ENCODE measurements at regions not wholly inside any gene's neighbourhood (a gene's known extent, or its start where the extent isn't known, plus 50 kb on each side); places are given as distances from the start of the nearest gene placed in this dataset.
"Not testable (repeated sequence)": the region's sequence is repeated elsewhere in the genome, so short reads cannot be mapped to it uniquely, and the experiment has no call there.

- no peak for DNase-seq
Observed at GRCh38 chr4:83758285-83758684, 222.4 kb downstream of the GPAT3 start.

DNA sequence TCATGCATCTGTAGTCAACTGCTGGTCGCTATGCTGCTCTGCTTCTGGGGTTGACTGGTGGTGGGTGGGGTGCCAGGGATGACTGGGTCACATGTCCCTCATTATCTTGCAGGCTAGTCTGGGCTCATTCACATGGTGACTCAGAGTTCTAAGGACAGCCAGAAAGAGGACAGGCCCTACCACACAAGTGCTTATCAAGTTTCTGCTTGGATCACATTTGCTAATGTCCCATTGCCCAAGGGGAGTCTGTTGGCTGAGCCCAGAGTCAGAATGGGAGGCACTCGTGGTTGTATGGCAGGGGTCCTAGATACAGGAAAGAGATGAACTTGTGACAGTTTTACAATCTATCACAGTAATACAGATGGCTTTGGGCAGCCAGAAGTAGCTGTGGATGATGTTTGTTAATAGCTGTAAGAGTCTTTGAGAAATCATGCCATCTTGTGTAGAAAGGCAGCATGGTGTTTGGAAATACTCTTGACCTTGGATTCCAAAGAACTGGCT, 221.3 kb downstream of the GPAT3 start:
- no peak for DNase-seq

- DNase-seq, result no peak
Observed at GRCh38 chr4:83753260-83753659, 217.4 kb downstream of the GPAT3 start.

GRCh38 chr4:83751336-83751949, 215.5 kb downstream of the GPAT3 start:
- no peak for DNase-seq

GRCh38 chr4:83748711-83749110, 212.8 kb downstream of the GPAT3 start:
- no peak for DNase-seq

GRCh38 chr4:83738895-83739294, 203.0 kb downstream of the GPAT3 start:
- DNase-seq, result no peak

DNA sequence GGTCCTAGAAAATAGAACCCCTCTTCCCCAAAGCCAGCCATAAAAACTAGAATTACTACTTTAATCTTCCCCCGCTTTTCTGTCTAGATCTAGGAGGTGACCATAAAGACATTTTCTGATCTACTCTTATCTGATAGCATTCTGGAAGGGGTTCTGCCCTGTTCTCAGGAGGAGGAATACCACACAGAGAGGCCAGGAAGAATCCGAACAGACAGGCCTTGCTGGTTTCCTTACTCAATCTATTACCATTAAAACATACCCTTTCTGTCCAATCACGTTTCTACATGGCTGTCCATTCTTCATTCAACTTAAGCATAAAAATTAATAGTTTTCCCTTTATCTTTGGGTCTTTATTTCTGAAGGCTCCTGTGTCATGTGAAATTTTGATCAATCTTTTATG, 198.7 kb downstream of the GPAT3 start:
- DNase-seq, result no peak

- DNase-seq, result no peak
Observed at GRCh38 chr4:83732114-83732635, 196.3 kb downstream of the GPAT3 start.

GRCh38 chr4:83731609-83732008, 195.7 kb downstream of the GPAT3 start:
- no peak for DNase-seq

DNA sequence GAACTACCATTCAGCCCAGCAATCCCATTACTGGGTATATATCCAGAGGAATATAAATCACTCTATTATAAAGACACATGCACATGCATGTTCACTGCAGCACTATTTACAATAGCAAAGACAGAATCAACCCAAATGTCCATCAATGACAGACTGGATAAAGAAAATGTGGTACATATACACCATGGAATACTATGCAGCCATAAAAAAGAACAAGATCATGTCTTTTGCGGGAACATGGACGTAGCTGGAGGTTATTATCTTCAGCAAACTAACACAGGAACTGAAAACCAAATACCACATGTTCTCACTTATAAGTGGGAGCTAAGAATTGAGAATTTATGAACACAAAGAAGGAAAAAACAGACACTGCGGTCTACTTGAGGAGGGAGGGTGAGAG, 195.1 kb downstream of the GPAT3 start:
- not testable (repeated sequence) for DNase-seq

- DNase-seq, result no peak
Observed at GRCh38 chr4:83728191-83728590, 192.3 kb downstream of the GPAT3 start.

DNA sequence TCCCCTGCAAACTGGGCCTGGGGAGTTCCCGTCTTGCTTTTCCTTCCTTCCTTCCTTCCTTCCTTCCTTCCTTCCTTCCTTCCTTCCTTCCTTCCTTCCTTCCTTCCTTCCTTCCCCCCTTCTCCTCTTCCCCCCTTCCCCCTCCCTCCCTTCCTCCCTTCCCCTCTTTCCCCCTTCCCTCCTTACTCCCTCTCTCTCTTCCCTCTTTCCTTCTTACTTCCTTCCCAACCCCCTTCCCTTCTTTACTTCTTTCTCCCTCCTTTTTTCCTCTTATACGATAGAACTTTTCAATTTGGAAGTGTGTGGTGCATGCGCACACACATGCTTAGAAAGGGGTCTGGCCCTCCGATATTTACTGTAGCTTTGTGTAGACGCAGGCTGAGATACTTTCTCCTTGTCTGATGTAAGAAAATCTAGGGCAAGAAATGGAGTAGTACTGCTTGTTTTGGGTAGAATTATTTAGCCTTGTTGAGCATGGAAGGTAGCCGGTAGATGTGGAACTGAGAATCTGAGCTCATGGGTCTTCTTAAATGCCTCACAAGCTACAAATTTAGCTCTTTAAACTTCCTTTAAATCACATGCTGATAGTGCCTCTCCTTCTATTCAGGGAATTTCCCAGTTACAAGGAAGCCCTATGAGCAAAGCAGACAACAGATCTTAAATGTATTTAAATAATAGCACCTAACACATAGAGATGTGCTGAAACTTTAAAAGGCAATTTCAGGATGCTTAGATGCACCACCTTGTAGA, 189.6 kb downstream of the GPAT3 start:
- DNase-seq, result no peak

GRCh38 chr4:83724485-83725335, 188.8 kb downstream of the GPAT3 start:
- DNase-seq, result no peak

DNA sequence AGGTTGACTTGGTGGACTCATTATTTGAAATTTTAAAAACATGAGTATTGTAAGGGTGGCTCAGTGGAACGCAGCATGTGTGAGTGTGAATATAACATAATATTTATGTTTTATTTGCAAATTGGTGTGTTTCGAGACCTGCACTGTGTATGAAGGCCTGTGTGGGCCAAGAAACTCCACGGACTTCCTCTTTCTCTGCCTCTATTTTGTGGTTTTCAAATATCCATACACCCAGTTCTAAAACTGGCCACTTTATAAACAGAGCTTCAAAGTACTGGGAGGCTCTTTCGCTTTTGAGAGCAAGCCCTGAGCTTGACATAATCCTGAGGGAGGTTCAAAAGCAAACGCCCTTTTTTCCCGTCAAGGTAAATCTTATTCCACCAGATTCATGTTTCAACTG, 187.7 kb downstream of the GPAT3 start:
- no peak for DNase-seq

DNA sequence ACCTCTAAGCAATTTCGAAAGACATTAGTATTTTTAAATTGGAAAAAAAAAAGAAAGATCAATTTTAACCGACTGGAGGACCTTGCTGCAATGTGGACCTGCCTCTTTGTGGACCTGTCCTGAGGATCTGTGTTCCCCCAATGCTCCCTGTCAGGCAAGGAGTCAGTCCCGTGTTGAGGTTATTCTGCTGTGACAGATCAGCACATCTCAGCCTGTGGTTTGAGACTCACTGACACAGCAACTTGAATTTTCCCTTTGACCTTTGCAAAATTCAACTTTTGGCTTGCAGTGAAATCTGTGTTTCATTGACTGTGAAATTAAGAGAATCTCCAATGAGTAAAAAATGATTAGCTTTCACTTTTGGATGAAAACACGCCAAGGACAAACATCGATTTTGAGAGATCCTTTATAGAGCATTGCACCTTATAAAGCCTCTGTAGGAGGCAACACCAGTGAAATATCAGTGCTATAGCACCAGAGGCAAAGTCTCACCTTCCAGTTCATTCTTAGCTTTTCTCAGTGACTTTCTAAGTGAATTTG, 186.9 kb downstream of the GPAT3 start:
- no peak for DNase-seq

GRCh38 chr4:83716874-83717273, 181.0 kb downstream of the GPAT3 start:
- no peak for DNase-seq

DNA sequence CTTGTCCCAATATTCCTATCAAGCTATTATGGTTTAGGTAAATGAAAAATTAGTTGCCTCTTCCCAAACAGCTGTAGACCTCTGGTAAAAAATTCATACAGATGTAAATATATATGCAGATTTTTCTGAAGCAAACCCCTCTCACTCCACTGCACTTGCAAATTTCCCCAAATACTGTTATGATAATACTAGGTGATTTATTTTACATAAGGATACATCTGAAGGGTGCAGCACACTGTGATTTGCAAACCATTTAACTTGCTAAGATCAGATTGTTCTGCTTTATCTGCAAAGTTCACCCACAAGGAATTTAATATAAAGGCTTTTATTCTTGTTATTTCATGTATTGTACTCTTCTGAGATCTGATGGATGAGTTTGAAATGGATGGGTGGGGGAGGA, 177.0 kb downstream of the GPAT3 start:
- no peak for DNase-seq

DNA sequence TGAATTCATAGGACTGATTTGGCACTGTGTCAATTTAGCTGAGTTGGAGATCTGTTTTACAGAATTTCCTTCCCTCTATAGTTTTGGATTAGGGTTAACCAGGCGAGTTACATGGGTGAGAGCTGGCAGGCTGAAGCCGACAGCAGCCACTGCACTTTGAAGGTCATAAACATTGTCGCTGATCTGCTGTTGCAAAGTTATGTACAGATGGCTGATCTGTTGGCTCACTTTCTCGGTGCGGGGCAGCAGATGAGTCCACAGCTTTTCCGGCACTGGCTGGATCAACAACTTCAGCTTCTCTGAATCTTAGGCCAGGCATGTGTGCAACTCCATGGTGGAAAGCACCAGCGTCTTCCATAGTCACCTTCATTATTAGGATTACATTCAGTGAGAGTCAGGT, 173.7 kb downstream of the GPAT3 start:
- DNase-seq, result no peak

DNA sequence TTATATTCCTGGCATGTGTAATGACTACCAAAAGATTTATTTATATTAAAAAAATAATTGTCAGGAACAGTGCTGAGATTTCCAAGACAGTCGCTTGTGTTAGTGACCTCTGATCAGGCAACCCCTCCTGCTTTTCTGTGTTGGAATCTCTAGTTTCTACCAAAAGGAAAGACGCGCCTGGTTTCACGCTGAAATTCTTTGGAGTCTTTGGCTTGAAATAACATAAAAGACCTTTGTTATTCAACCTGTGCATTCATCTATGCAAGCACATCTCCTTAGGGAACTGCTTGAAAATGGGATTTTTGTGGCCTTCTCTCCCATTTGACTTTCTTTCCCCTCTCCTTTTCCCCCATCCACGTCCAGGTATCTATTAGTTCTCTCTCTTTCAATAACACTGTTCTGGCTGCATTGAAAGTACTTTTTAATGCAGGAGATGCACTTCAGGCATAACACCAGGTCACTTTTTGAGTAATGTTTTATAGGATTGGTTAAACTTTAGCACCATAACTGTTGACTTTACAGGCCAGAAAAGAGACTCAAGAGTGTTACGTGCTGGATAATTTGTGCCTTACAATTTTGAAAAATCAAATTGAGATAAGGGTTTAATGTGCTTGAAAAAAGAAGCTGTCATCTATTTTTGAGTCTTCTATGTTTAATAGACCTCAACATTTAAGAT, 172.7 kb downstream of the GPAT3 start:
- DNase-seq, result no peak

DNA sequence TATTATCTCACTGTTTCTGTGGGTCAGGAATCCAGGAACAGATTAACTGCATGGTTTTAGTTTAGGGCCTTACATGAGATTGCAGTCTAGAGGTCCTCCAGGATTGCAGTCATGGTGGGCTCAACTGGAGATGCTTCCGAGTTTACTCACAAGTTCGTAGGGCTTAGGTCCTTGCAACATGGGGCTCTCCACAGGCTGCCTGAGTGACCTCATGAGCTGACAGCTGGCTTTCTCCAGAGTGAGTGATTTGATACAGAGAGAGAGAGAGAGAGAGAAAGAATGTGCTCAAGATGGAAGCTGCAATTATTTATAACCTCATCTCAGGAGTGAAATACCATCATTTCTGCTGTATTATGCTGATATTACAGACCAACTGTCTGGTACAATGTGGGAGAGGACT, 168.9 kb downstream of the GPAT3 start:
- DNase-seq, result no peak

GRCh38 chr4:83703752-83704151, 167.8 kb downstream of the GPAT3 start:
- no peak for DNase-seq

- no peak for DNase-seq
Observed at GRCh38 chr4:83701041-83701440, 165.1 kb downstream of the GPAT3 start.

GRCh38 chr4:83699358-83699757, 163.4 kb downstream of the GPAT3 start:
- no peak for DNase-seq
